Astrocyte (in vitro differentiated cells and primary cell): ENCODE measurements at regions not wholly inside any gene's neighbourhood (a gene's known extent, or its start where the extent isn't known, plus 50 kb on each side); places are given as distances from the start of the nearest gene placed in this dataset.
"Not testable (repeated sequence)": the region's sequence is repeated elsewhere in the genome, so short reads cannot be mapped to it uniquely, and the experiment has no call there.

Experiments
- CTCF ChIP-seq: IDR thresholded peaks from 2 replicates; pipeline ENCODE4 v1.5.1; 2011; ENCODE audit warnings: low read depth, mild to moderate bottlenecking, inconsistent platforms, low read length, moderate library complexity; ENCODE audit not compliant: insufficient read depth
- EZH2 ChIP-seq: IDR thresholded peaks from 2 replicates; pipeline ENCODE4 v1.6.1; 2012; ENCODE audit warnings: mild to moderate bottlenecking, low read length, inconsistent platforms; ENCODE audit not compliant: insufficient read depth

GRCh38 chrX:134071899-134072298 lies 86.5 kb upstream of the GPC3 start:
- not testable (repeated sequence) for TF ChIP-seq EZH2, CTCF
